Body of pancreas (tissue), 4 donors: ENCODE measurements at regions not wholly inside any gene's neighbourhood (a gene's known extent, or its start where the extent isn't known, plus 50 kb on each side); places are given as distances from the start of the nearest gene placed in this dataset.

Source experiments
- ATAC-seq: fragments of 150-250 bp; one replicate; pipeline ENCODE4 v1.9.1; 2016
- DNase-seq, 4 donors: peaks; one replicate each; pipeline ENCODE4 v3.0.0-alpha.2; 2019
- H3K27ac ChIP-seq, 4 donors: fragments of 200-600 bp; sonication (generic); 1 replicate in 3 of 4; 2 replicates in 1 of 4; pipeline versions ENCODE4 v1.5.1 to v1.6.1; 2016 to 2019; ENCODE audit warnings: mild to moderate bottlenecking in 1 of 4, mixed read lengths in 1 of 4, moderate library complexity in 1 of 4
- H3K27me3 ChIP-seq, 2 donors: fragments of 200-600 bp; sonication (generic); one replicate each; pipeline ENCODE4 v1.6.0; 2016; ENCODE audit warnings: mild to moderate bottlenecking in 1 of 2
- H3K36me3 ChIP-seq, 2 donors: fragments of 200-600 bp; sonication (generic); replicated peaks in 1 of 2; 2 replicates each; pipeline ENCODE4 v1.5.1; 2016; ENCODE audit warnings: low read depth in 2 of 2; ENCODE audit not compliant: insufficient read depth in 1 of 2
- H3K4me1 ChIP-seq: fragments of 200-600 bp; sonication (generic); one replicate; pipeline ENCODE4 v1.6.0; 2016
- H3K4me3 ChIP-seq, 2 donors: fragments of 200-600 bp; sonication (generic); 1 replicate in 1 of 2; 2 replicates in 1 of 2; pipeline ENCODE4 v1.5.1; 2016 to 2019
- H3K9me3 ChIP-seq, 3 donors: fragments of 200-600 bp; sonication (generic); 1 replicate in 2 of 3; 2 replicates in 1 of 3; pipeline ENCODE4 v1.5.1; 2016
- CTCF ChIP-seq, 7 experiments: fragments of 450-650 bp in 4 of 7; fragments of 200-600 bp in 3 of 7; sonication (generic) in 3 of 7; IDR thresholded peaks; one replicate each; pipeline ENCODE4 v1.5.1; 2016 to 2019; ENCODE audit warnings: antibody characterized with exemption in 7 of 7
- POLR2A ChIP-seq, 3 donors: fragments of 450-650 bp; IDR thresholded peaks; one replicate each; pipeline ENCODE4 v1.6.1; 2016; ENCODE audit warnings: antibody characterized with exemption in 3 of 3, mild to moderate bottlenecking in 2 of 3
- WGBS, 2 donors: methylation state at CpG; one replicate each; pipeline ENCODE4 v1.1.5; 2017; 5-methylcytosine and 5-hydroxymethylcytosine counted together
- intact Hi-C: fragments of 100-400 bp; cut with DNase I; formaldehyde crosslinking; loops from one replicate; pipeline ENCODE4 v1.15.1; 2023

- H3K9me3 ChIP-seq: no peaks in the 10 kb centered on the region
- H3K27ac ChIP-seq: no peak overlapping the region
- intact Hi-C loops: no loop called here
- H3K27me3 ChIP-seq: no peaks in the 10 kb centered on the region
- ATAC-seq (peak; percentile 35), DNase-seq (peak in 2 of 4 donors; percentile 8 to 11)
- no peak overlapping the region for H3K4me3 ChIP-seq
- H3K4me1 ChIP-seq: peaks cover 7% of the 10 kb centered on the region
- WGBS, 2 donors: 33 to 40% methylated on average over 12 of the region's 12 CpGs
- TF ChIP-seq CTCF (IDR thresholded peaks at IDR 0.05): no peak
- TF ChIP-seq POLR2A (IDR thresholded peaks at IDR 0.05): no peak
- H3K36me3 ChIP-seq: no peaks in the 10 kb centered on the region
Observed at GRCh38 chr17:13078591-13079385, 61.0 kb upstream of the ELAC2 start.

GRCh38 chr17:13076905-13077304 is 59.1 kb upstream of the ELAC2 start:
- Histone ChIP-seq H3K4me3 (no peak overlapping the region), H3K9me3 (no peaks in the 10 kb centered on the region), H3K4me1 (peaks cover 7% of the 10 kb centered on the region), H3K36me3 (no peaks in the 10 kb centered on the region), H3K27me3 (no peaks in the 10 kb centered on the region), H3K27ac (no peak overlapping the region)
- ATAC-seq (no peak), DNase-seq (no peak)
- intact Hi-C loops: no loop called here
- WGBS, 2 donors: 71 to 84% methylated on average over 4 of the region's 4 CpGs
- TF ChIP-seq POLR2A (IDR thresholded peaks at IDR 0.05): no peak
- no peak for TF ChIP-seq CTCF (IDR thresholded peaks at IDR 0.05)

- no peaks in the 10 kb centered on the region for H3K36me3 ChIP-seq
- WGBS, 2 donors: 62 to 69% methylated on average over 2 of the region's 2 CpGs
- peaks cover under 1% of the 10 kb centered on the region for H3K4me1 ChIP-seq
- ATAC-seq (no peak), DNase-seq (no peak)
- no peak for TF ChIP-seq CTCF (IDR thresholded peaks at IDR 0.05)
- no peak for TF ChIP-seq POLR2A (IDR thresholded peaks at IDR 0.05)
- no peak overlapping the region for H3K27ac ChIP-seq
- no peak overlapping the region for H3K4me3 ChIP-seq
- intact Hi-C loops: no loop called here
- H3K27me3 ChIP-seq: no peaks in the 10 kb centered on the region
- H3K9me3 ChIP-seq: no peaks in the 10 kb centered on the region
Observed at GRCh38 chr17:13074026-13074425, 56.2 kb upstream of the ELAC2 start.

- WGBS, 2 donors: 40 to 45% methylated on average over 4 of the region's 4 CpGs
Observed at GRCh38 chr17:13073018-13073417, 55.2 kb upstream of the ELAC2 start.

More at GRCh38 chr17:13073018-13073417, 55.2 kb upstream of the ELAC2 start:
- TF ChIP-seq POLR2A (IDR thresholded peaks at IDR 0.05): no peak
- no peak for TF ChIP-seq CTCF (IDR thresholded peaks at IDR 0.05)
- peak overlapping the region in 2 of 4 donors; percentile 16 to 20 for H3K27ac ChIP-seq
- intact Hi-C loops: no loop called here
- H3K4me1 ChIP-seq: no peaks in the 10 kb centered on the region
- H3K9me3 ChIP-seq: no peaks in the 10 kb centered on the region
- ATAC-seq (peak; percentile 33), DNase-seq (no peak)
- H3K36me3 ChIP-seq: no peaks in the 10 kb centered on the region
- H3K4me3 ChIP-seq: no peak overlapping the region
- no peaks in the 10 kb centered on the region for H3K27me3 ChIP-seq
